Lung (tissue), 11 donors: ENCODE measurements at regions not wholly inside any gene's neighbourhood (a gene's known extent, or its start where the extent isn't known, plus 50 kb on each side); places are given as distances from the start of the nearest gene placed in this dataset.
A peak's percentile ranks its signal among the peaks of the same experiment; 100 is the strongest.
"Not testable (repeated sequence)": the region's sequence is repeated elsewhere in the genome, so short reads cannot be mapped to it uniquely, and the experiment has no call there.

Source experiments
- ATAC-seq: fragments of 200-7000 bp; cut with Tn5 transposase; one replicate; pipeline ENCODE4 v1.9.1; 2020; ENCODE audit warnings: moderate number of reproducible peaks; ENCODE audit not compliant: insufficient read depth, low FRiP score
- DNase-seq, 3 donors: peaks; one replicate each; pipeline ENCODE4 v3.0.0-alpha.2; 2013 to 2017
- H3K27ac ChIP-seq, 2 donors: one replicate each; pipeline ENCODE4 v1.5.1; 2013; ENCODE audit warnings: mild to moderate bottlenecking in 2 of 2, moderate library complexity in 2 of 2, control low read depth in 1 of 2, inconsistent platforms in 1 of 2, low read depth in 1 of 2, low read length in 1 of 2
- H3K27me3 ChIP-seq, 3 donors: one replicate each; pipeline ENCODE4 v1.5.1; 2013; ENCODE audit warnings: low read length in 2 of 3; ENCODE audit not compliant: control insufficient read depth in 3 of 3, insufficient read depth in 3 of 3
- H3K36me3 ChIP-seq, 4 donors: one replicate each; pipeline ENCODE4 v1.5.1; 2013; ENCODE audit warnings: low read length in 4 of 4, mild to moderate bottlenecking in 1 of 4, moderate library complexity in 1 of 4; ENCODE audit not compliant: control insufficient read depth in 4 of 4, insufficient read depth in 4 of 4
- H3K4me1 ChIP-seq, 5 donors: one replicate each; pipeline ENCODE4 v1.5.1; 2013; ENCODE audit warnings: low read length in 5 of 5, mild to moderate bottlenecking in 2 of 5, moderate library complexity in 1 of 5; ENCODE audit not compliant: control insufficient read depth in 5 of 5, insufficient read depth in 5 of 5
- H3K4me3 ChIP-seq: one replicate; pipeline ENCODE4 v1.5.1; 2013; ENCODE audit warnings: mild to moderate bottlenecking, control low read depth, moderate library complexity
- H3K9ac ChIP-seq, 2 donors: one replicate each; pipeline ENCODE4 v1.5.1; 2013; ENCODE audit warnings: low read length in 2 of 2, control low read depth in 1 of 2; ENCODE audit not compliant: insufficient read depth in 1 of 2
- H3K9me3 ChIP-seq, 4 donors: one replicate each; pipeline ENCODE4 v1.5.1; 2013; ENCODE audit warnings: low read length in 3 of 4, mild to moderate bottlenecking in 1 of 4, moderate library complexity in 1 of 4; ENCODE audit not compliant: control insufficient read depth in 4 of 4, insufficient read depth in 3 of 4
- CTCF ChIP-seq: IDR thresholded peaks from 2 replicates; pipeline ENCODE4 v1.5.1; 2012; ENCODE audit warnings: mild to moderate bottlenecking; ENCODE audit errors: control extremely low read depth, extremely low read depth
- WGBS, 2 donors: extraction: QIAGEN DNeasy Blood & Tissue Kit; methylation state at CpG; one replicate each; pipeline ENCODE4 v1.1.7; 2013; 5-methylcytosine and 5-hydroxymethylcytosine counted together
- donor health status: control.
- donor health status: control.
- donor health status: Bipolar disorder and iron deficiency.
- donor health status: healthy.
- donor health status: DM: yes; HTN: yes; CAD: no.

DNA sequence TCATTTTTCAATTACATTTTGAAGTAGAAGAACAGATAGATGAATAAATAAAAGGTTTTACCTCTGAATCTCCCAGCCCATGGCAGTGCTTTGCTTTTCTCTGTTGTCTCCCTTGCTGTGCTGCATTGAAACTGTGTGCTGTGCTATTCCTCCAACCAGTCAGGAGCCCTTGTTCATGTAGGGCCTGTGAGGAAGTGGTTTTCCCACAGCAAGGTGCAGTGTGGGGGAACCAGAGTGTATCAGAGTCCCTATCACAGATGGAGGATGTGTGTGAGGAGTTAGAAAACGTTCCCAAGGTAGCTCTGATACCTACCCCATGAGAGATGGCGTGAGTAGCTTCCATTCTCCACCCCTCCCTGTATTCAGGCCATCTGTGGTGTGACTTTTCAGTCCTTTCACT lies 72.8 kb upstream of the RALGAPA2 start:
- Histone ChIP-seq H3K9ac (no peak overlapping the region), H3K9me3 (peaks cover 0 to 7% (median 2%) of the 10 kb centered on the region in 4 donors), H3K4me1 (peaks cover 0 to 35% (median 12%) of the 10 kb centered on the region in 5 donors), H3K27me3 (no peaks in the 10 kb centered on the region), H3K36me3 (no peaks in the 10 kb centered on the region), H3K4me3 (no peak overlapping the region), H3K27ac (no peak overlapping the region)
- TF ChIP-seq CTCF, result no peak
- DNase-seq (no peak), ATAC-seq (no peak)
- WGBS, 2 donors, result 67 to 80% methylated on average over 2 of the region's 2 CpGs

DNA sequence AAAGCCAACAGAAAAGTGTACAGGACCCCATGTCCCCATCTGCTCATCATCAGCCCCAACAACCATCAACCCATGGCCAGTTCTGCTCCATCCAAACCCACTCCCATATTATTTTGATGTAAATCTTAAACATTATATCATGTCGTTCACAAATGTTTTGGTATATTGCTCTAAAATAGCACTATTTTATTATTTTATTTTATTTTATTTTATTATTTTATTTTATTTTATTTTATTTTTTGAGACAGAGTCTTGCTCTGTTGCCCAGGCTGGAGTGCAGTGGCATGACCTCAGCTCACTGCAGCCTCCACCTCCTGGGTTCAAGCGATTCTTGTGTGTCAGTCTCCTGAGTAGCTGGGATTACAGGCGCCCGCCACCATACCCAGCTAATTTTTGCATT lies 72.0 kb upstream of the RALGAPA2 start:
- H3K9me3 ChIP-seq, DNase-seq, H3K4me3 ChIP-seq, ATAC-seq, H3K27me3 ChIP-seq, H3K27ac ChIP-seq, H3K36me3 ChIP-seq, H3K9ac ChIP-seq: not testable (repeated sequence)
- peaks cover 0 to 42% (median 12%) of the 10 kb centered on the region in 5 donors for H3K4me1 ChIP-seq
- WGBS, 2 donors, result 87 to 99% methylated on average over 4 of the region's 4 CpGs

GRCh38 chr20:20783450-20783849 lies 71.0 kb upstream of the RALGAPA2 start:
- Histone ChIP-seq H3K27me3 (no peaks in the 10 kb centered on the region), H3K9ac (peak overlapping the region in 1 of 2 donors; percentile 20), H3K4me3 (no peak overlapping the region), H3K9me3 (peaks cover 0 to 7% (median 2%) of the 10 kb centered on the region in 4 donors), H3K4me1 (peaks cover 4 to 47% (median 12%) of the 10 kb centered on the region in 5 donors), H3K27ac (no peak overlapping the region), H3K36me3 (no peaks in the 10 kb centered on the region)
- ATAC-seq (no peak), DNase-seq (no peak)
- no peak for TF ChIP-seq CTCF
- 46 to 56% methylated on average over 6 of the region's 6 CpGs for WGBS, 2 donors

- Histone ChIP-seq H3K4me1 (peaks cover 4 to 47% (median 12%) of the 10 kb centered on the region in 5 donors), H3K27me3 (no peaks in the 10 kb centered on the region), H3K4me3 (no peak overlapping the region), H3K9me3 (peaks cover 0 to 7% (median 2%) of the 10 kb centered on the region in 4 donors), H3K9ac (no peak overlapping the region), H3K36me3 (no peaks in the 10 kb centered on the region), H3K27ac (no peak overlapping the region)
- ATAC-seq (no peak), DNase-seq (no peak)
- 70 to 72% methylated on average over 1 of the region's 1 CpG for WGBS, 2 donors
- no peak for TF ChIP-seq CTCF
These were observed 70.3 kb upstream of the RALGAPA2 start for GRCh38 chr20:20782755-20783154.
